Muscle of arm (tissue), 1 donor: ENCODE measurements at regions not wholly inside any gene's neighbourhood (a gene's known extent, or its start where the extent isn't known, plus 50 kb on each side); places are given as distances from the start of the nearest gene placed in this dataset.

Experiments used
- DNase-seq: peaks from one replicate; pipeline ENCODE4 v3.0.0-alpha.2; 2013

- DNase-seq: no peak
These were observed 152.0 kb downstream of the CHRM3 start for GRCh38 chr1:239538239-239538988.

GRCh38 chr1:239539051-239539450 lies 152.7 kb downstream of the CHRM3 start:
- DNase-seq: no peak

- DNase-seq: no peak
These were observed 153.4 kb downstream of the CHRM3 start for GRCh38 chr1:239539812-239540211.

GRCh38 chr1:239543873-239544272 lies 157.5 kb downstream of the CHRM3 start:
- DNase-seq: no peak

- no peak for DNase-seq
These were observed 159.1 kb downstream of the CHRM3 start for GRCh38 chr1:239545466-239545865.

GRCh38 chr1:239547987-239548386 lies 161.6 kb downstream of the CHRM3 start:
- no peak for DNase-seq

- no peak for DNase-seq
These were observed 163.8 kb downstream of the CHRM3 start for GRCh38 chr1:239550178-239550577.

- DNase-seq: no peak
These were observed 169.0 kb downstream of the CHRM3 start for GRCh38 chr1:239555350-239555749.

GRCh38 chr1:239558559-239558958 lies 172.2 kb downstream of the CHRM3 start:
- DNase-seq: no peak

GRCh38 chr1:239558991-239559390 lies 172.6 kb downstream of the CHRM3 start:
- DNase-seq: no peak

GRCh38 chr1:239560921-239561320 lies 174.6 kb downstream of the CHRM3 start:
- no peak for DNase-seq

- DNase-seq: no peak
These were observed 175.7 kb downstream of the CHRM3 start for GRCh38 chr1:239562095-239562494.

GRCh38 chr1:239563681-239564080 lies 177.3 kb downstream of the CHRM3 start:
- no peak for DNase-seq

GRCh38 chr1:239566074-239566473 lies 179.7 kb downstream of the CHRM3 start:
- no peak for DNase-seq

- DNase-seq: no peak
These were observed 184.5 kb downstream of the CHRM3 start for GRCh38 chr1:239570878-239571277.

- no peak for DNase-seq
These were observed 185.8 kb downstream of the CHRM3 start for GRCh38 chr1:239572183-239572582.

- DNase-seq: no peak
These were observed 187.7 kb downstream of the CHRM3 start for GRCh38 chr1:239574112-239574511.

GRCh38 chr1:239575113-239575512 lies 188.7 kb downstream of the CHRM3 start:
- DNase-seq: no peak

- no peak for DNase-seq
These were observed 197.2 kb downstream of the CHRM3 start for GRCh38 chr1:239583536-239583935.

- no peak for DNase-seq
These were observed 199.8 kb downstream of the CHRM3 start for GRCh38 chr1:239586128-239586527.

GRCh38 chr1:239587066-239587465 lies 200.7 kb downstream of the CHRM3 start:
- DNase-seq: no peak

- no peak for DNase-seq
These were observed 201.4 kb downstream of the CHRM3 start for GRCh38 chr1:239587574-239588369.

GRCh38 chr1:239590556-239590955 lies 204.2 kb downstream of the CHRM3 start:
- DNase-seq: no peak
